ENCODE measurements at regions not wholly inside any gene's neighbourhood (a gene's known extent, or its start where the extent isn't known, plus 50 kb on each side); places are given as distances from the start of the nearest gene placed in this dataset.

GRCh38 chr12:124152731-124153130 lies 142.2 kb upstream of the RFLNA start:
- intact Hi-C loops (cut with micrococcal nuclease; ENCODE audit: unreplicated experiment) (no loop called here), in situ Hi-C loops (cut with HindIII; ENCODE audit: low pct_unique_long_range_greater_than_20kb, low sequenced_read_pairs) (no loop called here)
- Histone ChIP-seq H3K4me1 (ENCODE audit: control insufficient read depth, insufficient read depth, low read length) (no peaks in the 10 kb centered on the region), H3K4me3 (ENCODE audit: low read depth in 2 of 2, low read length in 2 of 2) (no peak overlapping the region), H3K9me3 (ENCODE audit: control insufficient read depth, insufficient read depth, low read depth, low read length) (no peaks in the 10 kb centered on the region), H3K27me3 (ENCODE audit: control insufficient read depth, insufficient read depth, low read length) (no peaks in the 10 kb centered on the region), H3K27ac (ENCODE audit: low read length) (no peak overlapping the region), H3K36me3 (ENCODE audit: control insufficient read depth, insufficient read depth, low read length) (no peaks in the 10 kb centered on the region)
- no peak for ATAC-seq
- TF ChIP-seq SIN3A (IDR thresholded peaks at IDR 0.05; ENCODE audit: borderline replicate concordance, insufficient read depth, low read depth, low read length) = no peak
- no peak for TF ChIP-seq TCF7L2 (IDR thresholded peaks at IDR 0.05; ENCODE audit: low read depth, low read length)
- no peak for TF ChIP-seq POLR2AphosphoS5 (IDR thresholded peaks at IDR 0.05; ENCODE audit: low read depth, low read length)
- TF ChIP-seq REST (IDR thresholded peaks at IDR 0.05; ENCODE audit: insufficient read depth in 1 of 2, low read depth in 2 of 2, low read length in 1 of 2) = no peak
- TF ChIP-seq CTCF (IDR thresholded peaks at IDR 0.05) = no peak
- POLR2A ChIA-PET = no interaction called here
- CTCF ChIA-PET = no interaction called here
- no TSS peak for BruUV-seq (replicated peaks)
- no peak for DNase-seq (ENCODE audit: low read depth, low spot score)

- no peak for ATAC-seq
- Histone ChIP-seq H3K27me3 (ENCODE audit: control insufficient read depth, insufficient read depth, low read length) (no peaks in the 10 kb centered on the region), H3K4me1 (ENCODE audit: control insufficient read depth, insufficient read depth, low read length) (no peaks in the 10 kb centered on the region), H3K36me3 (ENCODE audit: control insufficient read depth, insufficient read depth, low read length) (no peaks in the 10 kb centered on the region), H3K27ac (ENCODE audit: low read length) (no peak overlapping the region), H3K4me3 (ENCODE audit: low read depth in 2 of 2, low read length in 2 of 2) (no peak overlapping the region), H3K9me3 (ENCODE audit: control insufficient read depth, insufficient read depth, low read depth, low read length) (no peaks in the 10 kb centered on the region)
- in situ Hi-C loops (cut with HindIII; ENCODE audit: low pct_unique_long_range_greater_than_20kb, low sequenced_read_pairs) (no loop called here), intact Hi-C loops (cut with micrococcal nuclease; ENCODE audit: unreplicated experiment) (no loop called here)
- DNase-seq (ENCODE audit: low read depth, low spot score) = no peak
- ChIA-PET POLR2A (no interaction called here), CTCF (no interaction called here)
- no TSS peak for BruUV-seq (replicated peaks)
- TF ChIP-seq CTCF (IDR thresholded peaks at IDR 0.05) (no peak), TCF7L2 (IDR thresholded peaks at IDR 0.05; ENCODE audit: low read depth, low read length) (no peak), POLR2AphosphoS5 (IDR thresholded peaks at IDR 0.05; ENCODE audit: low read depth, low read length) (no peak), REST (IDR thresholded peaks at IDR 0.05; ENCODE audit: insufficient read depth in 1 of 2, low read depth in 2 of 2, low read length in 1 of 2) (no peak), SIN3A (IDR thresholded peaks at IDR 0.05; ENCODE audit: borderline replicate concordance, insufficient read depth, low read depth, low read length) (no peak)
These were observed 141.5 kb upstream of the RFLNA start for GRCh38 chr12:124153392-124153791.

All from Panc1 (cell line).